Glutamatergic neuron (in vitro differentiated cells): ENCODE measurements at regions not wholly inside any gene's neighbourhood (a gene's known extent, or its start where the extent isn't known, plus 50 kb on each side); places are given as distances from the start of the nearest gene placed in this dataset.

ENCODE experiments used
- DNase-seq: peaks from one replicate; pipeline ENCODE4 v3.0.0; 2022
- H3K27ac Mint-ChIP-seq: one replicate; pipeline ENCODE4 v1.8.0; 2020; ENCODE audit warnings: mild to moderate bottlenecking, mixed read lengths, inconsistent platforms; ENCODE audit not compliant: unreplicated experiment
- H3K27me3 Mint-ChIP-seq: one replicate; pipeline ENCODE4 v1.8.0; 2020; ENCODE audit warnings: mild to moderate bottlenecking, moderate library complexity, mixed read lengths, inconsistent platforms; ENCODE audit not compliant: unreplicated experiment
- H3K36me3 Mint-ChIP-seq: one replicate; pipeline ENCODE4 v1.8.0; 2020; ENCODE audit warnings: mild to moderate bottlenecking, mixed read lengths, inconsistent platforms; ENCODE audit not compliant: unreplicated experiment
- H3K4me1 Mint-ChIP-seq: one replicate; pipeline ENCODE4 v1.8.0; 2020; ENCODE audit warnings: mild to moderate bottlenecking, low read depth, mixed read lengths, inconsistent platforms; ENCODE audit not compliant: unreplicated experiment
- H3K4me3 Mint-ChIP-seq: one replicate; pipeline ENCODE4 v1.8.0; 2020; ENCODE audit warnings: mild to moderate bottlenecking, mixed read lengths, inconsistent platforms; ENCODE audit not compliant: unreplicated experiment
- H3K9me3 Mint-ChIP-seq: one replicate; pipeline ENCODE4 v1.8.0; 2020; ENCODE audit warnings: mild to moderate bottlenecking, moderate library complexity, mixed read lengths, inconsistent platforms; ENCODE audit not compliant: unreplicated experiment
- CTCF ChIP-seq: fragments of 200-600 bp; sonication (generic); IDR thresholded peaks from one replicate; pipeline ENCODE4 v1.5.0; 2021; ENCODE audit not compliant: partially characterized antibody, unreplicated experiment

DNA sequence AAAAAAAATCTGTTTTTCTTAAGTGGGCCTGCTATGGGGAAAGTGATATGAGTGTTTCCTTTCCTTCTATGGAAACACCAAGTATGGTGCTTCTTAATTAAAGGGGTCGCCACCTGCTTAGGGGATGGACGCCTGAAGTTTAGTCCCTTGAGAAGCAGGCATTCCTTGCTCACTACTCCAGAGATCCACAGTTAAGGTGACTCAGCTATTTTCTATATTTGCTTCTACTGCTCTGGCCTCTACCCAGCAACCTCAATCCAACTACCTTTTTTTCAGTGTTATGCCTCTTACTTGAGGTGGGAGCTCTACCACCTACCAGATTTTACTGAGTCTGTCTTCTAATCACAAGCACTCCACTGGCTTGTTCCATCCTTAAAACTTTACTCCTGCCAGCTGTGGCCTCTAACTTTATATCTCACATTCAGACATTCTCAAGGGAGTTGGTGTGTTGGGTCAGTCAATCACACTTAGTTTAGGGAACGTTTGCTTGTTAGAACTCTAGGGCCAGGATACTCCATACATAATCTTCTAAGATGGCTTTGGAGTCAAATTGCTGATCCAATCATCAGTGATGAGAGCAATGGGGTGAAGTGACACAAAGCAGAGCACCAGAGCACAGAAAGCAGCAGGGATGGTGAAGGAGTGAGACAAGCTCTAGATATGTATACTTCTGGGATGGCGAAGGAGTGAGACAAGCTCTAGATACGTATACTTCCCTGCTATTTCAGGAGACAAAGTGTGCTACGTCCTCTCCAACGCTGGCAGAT, 708.1 kb downstream of the EFNA5 start:
- no peak for TF ChIP-seq CTCF
- Mint-ChIP-seq H3K4me3 (no peak overlapping the region), H3K36me3 (no peaks in the 10 kb centered on the region), H3K27ac (no peak overlapping the region), H3K27me3 (no peaks in the 10 kb centered on the region), H3K9me3 (no peaks in the 10 kb centered on the region), H3K4me1 (no peaks in the 10 kb centered on the region)
- no peak for DNase-seq

DNA sequence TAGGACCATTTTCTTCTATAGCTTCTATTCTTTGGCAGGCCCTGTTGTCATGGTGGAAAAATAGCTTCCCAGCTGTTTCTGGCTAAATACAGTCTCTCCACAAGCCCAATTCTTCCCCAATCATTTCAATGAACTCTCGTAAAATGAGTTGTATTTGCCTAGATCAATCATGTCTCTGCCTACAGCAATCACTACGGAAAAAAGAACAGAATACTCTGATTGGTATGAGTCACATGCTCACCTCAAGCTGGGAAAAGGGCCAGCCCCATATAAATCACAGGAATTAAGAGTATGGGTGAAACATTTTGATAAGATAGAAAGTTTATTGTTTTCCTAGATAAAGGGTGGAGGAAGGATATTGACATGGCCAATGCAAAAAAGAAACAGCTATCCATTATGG, 711.4 kb downstream of the EFNA5 start:
- H3K4me3 Mint-ChIP-seq: no peak overlapping the region
- H3K9me3 Mint-ChIP-seq: no peaks in the 10 kb centered on the region
- no peaks in the 10 kb centered on the region for H3K4me1 Mint-ChIP-seq
- DNase-seq: no peak
- H3K27ac Mint-ChIP-seq: no peak overlapping the region
- H3K36me3 Mint-ChIP-seq: no peaks in the 10 kb centered on the region
- H3K27me3 Mint-ChIP-seq: no peaks in the 10 kb centered on the region
- no peak for TF ChIP-seq CTCF

- Mint-ChIP-seq H3K4me1 (no peaks in the 10 kb centered on the region), H3K27me3 (no peaks in the 10 kb centered on the region), H3K27ac (no peak overlapping the region), H3K9me3 (no peaks in the 10 kb centered on the region), H3K36me3 (no peaks in the 10 kb centered on the region), H3K4me3 (no peak overlapping the region)
- no peak for TF ChIP-seq CTCF
- no peak for DNase-seq
Measured at GRCh38 chr5:106957336-106957735, 713.4 kb downstream of the EFNA5 start.

DNA sequence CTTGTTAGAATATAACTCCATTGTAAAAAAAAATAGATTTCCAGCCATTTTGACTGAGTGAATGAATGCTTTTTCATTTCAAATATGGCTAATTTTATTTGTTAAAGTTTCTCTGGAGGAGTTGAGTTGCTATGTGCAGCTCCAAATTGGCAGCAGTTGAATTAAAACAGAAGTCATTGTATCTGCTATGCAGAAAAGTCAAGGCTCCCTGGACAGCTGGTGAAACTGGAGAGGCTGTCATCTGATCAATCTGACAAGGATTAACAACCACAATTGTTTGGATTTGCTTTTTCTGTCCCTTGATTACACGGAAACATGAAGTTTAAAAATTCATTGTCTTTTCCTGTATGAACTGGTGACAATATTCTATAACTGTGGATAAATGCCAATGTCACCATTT, 713.9 kb downstream of the EFNA5 start:
- no peaks in the 10 kb centered on the region for H3K9me3 Mint-ChIP-seq
- no peak for TF ChIP-seq CTCF
- no peak overlapping the region for H3K4me3 Mint-ChIP-seq
- H3K4me1 Mint-ChIP-seq: no peaks in the 10 kb centered on the region
- H3K36me3 Mint-ChIP-seq: no peaks in the 10 kb centered on the region
- H3K27ac Mint-ChIP-seq: no peak overlapping the region
- DNase-seq: no peak
- H3K27me3 Mint-ChIP-seq: no peaks in the 10 kb centered on the region

GRCh38 chr5:106956187-106956586, 714.5 kb downstream of the EFNA5 start:
- Mint-ChIP-seq H3K9me3 (no peaks in the 10 kb centered on the region), H3K36me3 (no peaks in the 10 kb centered on the region), H3K27me3 (no peaks in the 10 kb centered on the region), H3K27ac (no peak overlapping the region), H3K4me1 (no peaks in the 10 kb centered on the region), H3K4me3 (no peak overlapping the region)
- no peak for TF ChIP-seq CTCF
- no peak for DNase-seq
